H1 (cell line): ENCODE measurements at regions not wholly inside any gene's neighbourhood (a gene's known extent, or its start where the extent isn't known, plus 50 kb on each side); places are given as distances from the start of the nearest gene placed in this dataset.

Experiments used
- CTCF ChIP-seq, 3 experiments: IDR thresholded peaks; 1 replicate in 2 of 3; 2 replicates in 1 of 3; pipeline versions ENCODE4 v1.5.1 to v1.6.1; 2011; ENCODE audit warnings: low read length in 3 of 3, mild to moderate bottlenecking in 3 of 3, inconsistent platforms in 2 of 3, low read depth in 1 of 3, moderate library complexity in 1 of 3; ENCODE audit not compliant: insufficient read depth in 1 of 3; ENCODE audit errors: control extremely low read depth in 1 of 3
- EZH2 ChIP-seq: fragments of 200-600 bp; sonication (generic); IDR thresholded peaks from 2 replicates; pipeline ENCODE4 v1.7.1; 2012; ENCODE audit warnings: low read depth, mild to moderate bottlenecking, moderate library complexity, low read length, inconsistent platforms; ENCODE audit not compliant: severe bottlenecking
- HDAC6 ChIP-seq: IDR thresholded peaks from one replicate; pipeline ENCODE4 v1.7.1; 2012; ENCODE audit warnings: low read depth, mild to moderate bottlenecking, inconsistent platforms, low read length, moderate library complexity
- SP2 ChIP-seq: IDR thresholded peaks from 2 replicates; pipeline ENCODE4 v1.6.1; 2012; ENCODE audit warnings: mild to moderate bottlenecking, low read length, inconsistent platforms
- YY1 ChIP-seq: IDR thresholded peaks from 2 replicates; pipeline ENCODE4 v1.6.1; 2011; ENCODE audit warnings: low read depth, mild to moderate bottlenecking, low read length

GRCh38 chr12:124453419-124454351 is 113.7 kb downstream of the NCOR2 start (continued):
- no peak for TF ChIP-seq EZH2
- TF ChIP-seq SP2: no peak
- TF ChIP-seq CTCF (IDR thresholded peaks at IDR 0.05; ENCODE audit: control extremely low read depth in 1 of 3, insufficient read depth in 1 of 3, low read depth in 1 of 3, low read length in 3 of 3): no peak
- TF ChIP-seq HDAC6: no peak
- TF ChIP-seq YY1: no peak
